ENCODE measurements at regions not wholly inside any gene's neighbourhood (a gene's known extent, or its start where the extent isn't known, plus 50 kb on each side); places are given as distances from the start of the nearest gene placed in this dataset.

- DNase-seq (ENCODE audit: extremely low read depth in 1 of 2, low read depth in 1 of 2): no peak
Measured at GRCh38 chr14:101065246-101065645, 161.7 kb upstream of the RTL1 start.

DNA sequence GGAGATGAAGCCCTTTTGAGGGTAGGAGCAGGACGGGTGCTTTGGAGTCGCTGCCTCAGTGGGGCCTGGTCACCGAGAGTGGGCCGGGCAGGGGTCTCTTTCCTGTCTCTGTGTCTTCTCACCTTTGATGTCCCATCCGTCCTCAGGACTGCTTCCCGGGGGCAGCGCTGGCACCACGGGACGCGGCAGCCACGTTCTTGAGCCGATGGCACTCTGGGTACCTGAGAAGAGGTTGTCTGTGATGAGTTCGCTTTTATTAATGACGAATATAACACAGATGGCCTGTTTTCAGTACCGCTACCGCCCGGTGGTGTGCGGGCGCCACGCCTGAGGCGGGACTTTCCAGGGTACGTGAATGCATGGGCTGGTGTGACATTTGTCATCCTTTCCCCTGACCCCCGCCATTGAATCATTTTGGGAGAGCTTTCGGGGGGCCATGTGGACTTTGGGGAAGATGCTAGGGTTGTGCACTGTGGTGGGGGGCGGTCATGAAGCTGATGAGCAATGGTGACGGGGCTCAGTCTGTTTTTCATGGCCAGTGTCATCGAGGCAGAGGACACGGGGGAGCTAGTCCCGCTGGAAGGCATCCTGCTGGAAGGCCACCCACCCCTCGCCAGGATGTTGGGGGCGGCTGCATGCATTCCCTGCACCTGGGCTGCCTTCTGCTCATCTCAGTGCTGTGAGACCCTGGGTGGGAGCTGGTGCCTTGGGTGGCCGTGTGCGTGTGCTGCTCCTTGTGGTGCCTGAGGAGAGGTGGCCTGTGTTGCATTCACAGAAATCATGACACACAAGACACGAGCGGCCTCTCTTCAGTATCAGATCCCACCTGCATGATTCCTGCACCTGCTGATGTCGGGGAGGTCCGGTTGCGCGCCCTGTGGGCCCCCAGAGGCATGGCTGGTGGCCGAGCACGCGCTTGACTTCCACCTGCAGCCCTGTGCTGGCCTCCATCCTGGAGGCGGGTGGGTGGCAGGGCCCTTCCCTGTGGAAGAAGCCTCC lies 162.5 kb upstream of the RTL1 start:
- DNase-seq (ENCODE audit: extremely low read depth in 1 of 2, low read depth in 1 of 2): no peak

DNA sequence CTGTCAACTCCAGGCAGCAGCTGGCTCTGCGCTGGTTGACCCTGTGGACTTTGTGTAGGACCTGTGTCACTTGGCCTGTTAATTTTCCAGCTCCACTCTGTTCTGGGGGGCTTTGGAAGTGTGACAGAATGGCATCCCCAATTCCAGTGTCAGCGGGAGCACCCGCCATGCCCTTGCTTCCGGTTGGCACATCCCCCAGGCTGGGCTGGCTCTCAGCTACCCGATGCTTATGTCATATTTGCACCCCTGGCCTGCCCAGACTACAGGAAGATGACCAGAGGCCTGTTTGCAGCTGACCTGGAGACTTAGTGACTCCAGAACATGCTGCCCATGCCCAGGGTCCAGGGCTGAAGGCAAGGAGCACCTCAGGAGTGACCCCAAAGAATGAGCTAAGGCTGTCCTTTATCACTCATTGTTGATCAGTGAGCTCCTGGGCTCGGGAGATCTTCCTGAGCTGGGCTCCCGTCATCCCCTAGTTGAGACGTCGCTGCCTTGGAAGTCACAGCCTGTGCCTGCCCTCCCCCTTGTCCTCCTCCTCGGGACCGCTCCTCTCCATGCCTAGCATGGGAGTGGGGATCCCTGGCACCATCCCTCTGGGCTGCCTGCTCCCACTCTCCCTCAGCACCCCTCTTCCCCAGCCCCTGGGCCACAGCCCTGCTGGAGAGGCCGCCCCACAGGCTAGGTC lies 163.4 kb upstream of the RTL1 start:
- no peak for DNase-seq (ENCODE audit: extremely low read depth in 1 of 2, low read depth in 1 of 2)

GRCh38 chr14:101068313-101069227 lies 165.0 kb upstream of the RTL1 start:
- no peak for DNase-seq (ENCODE audit: extremely low read depth in 1 of 2, low read depth in 1 of 2)

GRCh38 chr14:101069228-101069549 lies 165.7 kb upstream of the RTL1 start:
- DNase-seq (ENCODE audit: extremely low read depth in 1 of 2, low read depth in 1 of 2): no peak

- DNase-seq (ENCODE audit: extremely low read depth in 1 of 2, low read depth in 1 of 2): no peak
Measured at GRCh38 chr14:101069666-101070362, 166.3 kb upstream of the RTL1 start.

GRCh38 chr14:101070540-101071492 lies 167.3 kb upstream of the RTL1 start:
- no peak for DNase-seq (ENCODE audit: extremely low read depth in 1 of 2, low read depth in 1 of 2)

- DNase-seq (ENCODE audit: extremely low read depth in 1 of 2, low read depth in 1 of 2): no peak
Measured at GRCh38 chr14:101071493-101071906, 168.0 kb upstream of the RTL1 start.

DNA sequence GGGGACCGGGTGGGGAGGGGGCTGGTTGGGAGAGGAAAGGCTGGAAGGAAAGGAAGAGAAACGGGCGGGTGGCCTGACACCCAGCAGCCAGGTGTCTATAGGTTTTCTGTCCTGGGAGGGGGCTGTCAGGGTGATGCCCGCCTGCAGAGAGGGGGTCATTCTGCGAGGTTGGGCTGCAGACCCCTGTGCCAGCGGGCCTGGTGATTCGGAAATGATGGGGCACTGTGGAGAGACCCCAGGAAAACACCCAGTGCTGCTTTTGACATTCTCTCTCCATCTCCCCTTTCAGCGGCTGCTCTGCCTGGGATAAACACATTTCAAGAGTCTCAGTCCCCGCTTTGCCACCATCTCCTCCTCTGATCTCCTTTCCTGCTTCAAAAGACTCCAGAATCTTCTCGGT lies 168.5 kb upstream of the RTL1 start:
- DNase-seq (ENCODE audit: extremely low read depth in 1 of 2, low read depth in 1 of 2): no peak

- DNase-seq (ENCODE audit: extremely low read depth in 1 of 2, low read depth in 1 of 2): no peak
Measured at GRCh38 chr14:101072531-101072930, 169.0 kb upstream of the RTL1 start.

GRCh38 chr14:101072945-101073597 lies 169.5 kb upstream of the RTL1 start:
- no peak for DNase-seq (ENCODE audit: extremely low read depth in 1 of 2, low read depth in 1 of 2)

GRCh38 chr14:101073598-101073965 lies 170.1 kb upstream of the RTL1 start:
- no peak for DNase-seq (ENCODE audit: extremely low read depth in 1 of 2, low read depth in 1 of 2)

DNA sequence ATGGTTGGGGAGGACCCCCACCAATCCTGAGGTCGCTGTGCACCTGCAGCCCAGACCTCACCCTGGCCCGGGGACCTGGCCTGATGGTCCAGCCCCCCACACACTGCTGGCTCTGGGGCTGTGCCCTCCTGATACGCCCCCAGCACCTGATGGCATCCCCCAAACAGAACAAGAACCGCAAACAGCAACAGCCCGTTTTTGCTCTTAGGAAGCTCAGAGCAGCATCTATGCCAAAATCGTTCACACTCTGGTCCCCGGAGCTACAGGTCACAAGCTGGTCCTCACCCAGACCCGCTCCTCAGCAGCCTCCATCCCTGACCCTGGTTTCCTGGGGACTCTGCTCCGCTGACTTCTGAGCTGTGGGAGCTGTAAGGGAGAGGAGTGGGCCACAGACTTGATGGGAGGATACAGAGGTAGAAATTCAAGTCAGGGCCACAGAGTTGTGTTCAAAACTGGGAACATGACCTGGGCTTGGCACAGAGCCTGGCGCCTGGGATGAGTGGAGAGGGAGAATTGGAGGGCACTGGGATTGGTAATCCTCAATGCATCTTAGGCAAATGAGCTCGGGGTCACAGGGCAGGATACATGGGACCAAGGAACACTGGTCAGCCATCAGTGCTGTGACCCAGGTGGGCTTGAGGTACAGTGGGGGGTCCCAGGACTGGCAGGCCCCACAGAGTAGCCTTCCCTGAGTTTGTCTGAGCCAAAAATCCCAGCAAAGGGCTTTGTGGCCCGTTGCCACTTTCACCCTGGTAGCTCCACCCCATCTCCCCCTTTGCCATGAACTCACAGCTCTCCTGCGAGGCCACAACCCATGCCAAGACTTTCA lies 170.9 kb upstream of the RTL1 start:
- no peak for DNase-seq (ENCODE audit: extremely low read depth in 1 of 2, low read depth in 1 of 2)

- no peak for DNase-seq (ENCODE audit: extremely low read depth in 1 of 2, low read depth in 1 of 2)
Measured at GRCh38 chr14:101075025-101075800, 171.7 kb upstream of the RTL1 start.

DNA sequence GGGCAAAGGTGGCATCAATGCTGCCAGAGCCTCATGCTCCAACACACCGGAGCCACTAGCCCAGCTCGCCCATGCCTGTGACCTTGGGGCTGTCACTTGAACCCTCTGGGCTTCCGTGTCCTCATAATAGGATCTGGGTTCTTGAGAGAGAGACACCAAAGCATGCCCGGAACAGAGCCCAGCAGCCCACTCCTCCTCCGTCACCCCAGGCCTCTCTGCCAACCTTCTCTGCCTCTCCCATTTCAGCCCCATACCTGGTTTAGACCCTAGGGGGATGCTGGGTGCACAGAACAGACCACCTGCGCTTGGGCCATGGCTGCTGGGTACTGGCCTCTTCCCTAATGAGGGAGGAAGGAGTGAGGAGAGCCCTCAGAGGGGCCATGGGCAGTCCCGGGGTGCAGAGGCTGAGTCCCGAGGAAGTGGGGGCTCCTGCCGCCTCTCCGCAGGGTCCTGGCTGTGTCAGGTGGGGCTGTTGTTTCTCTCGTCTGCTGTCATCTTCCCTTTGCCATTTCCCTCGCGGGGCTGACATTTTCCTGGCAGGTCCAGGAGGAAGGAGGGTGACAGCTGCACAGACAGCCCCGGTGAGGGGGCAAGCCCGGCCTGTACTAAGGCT lies 172.4 kb upstream of the RTL1 start:
- DNase-seq (ENCODE audit: extremely low read depth in 1 of 2, low read depth in 1 of 2): no peak

DNA sequence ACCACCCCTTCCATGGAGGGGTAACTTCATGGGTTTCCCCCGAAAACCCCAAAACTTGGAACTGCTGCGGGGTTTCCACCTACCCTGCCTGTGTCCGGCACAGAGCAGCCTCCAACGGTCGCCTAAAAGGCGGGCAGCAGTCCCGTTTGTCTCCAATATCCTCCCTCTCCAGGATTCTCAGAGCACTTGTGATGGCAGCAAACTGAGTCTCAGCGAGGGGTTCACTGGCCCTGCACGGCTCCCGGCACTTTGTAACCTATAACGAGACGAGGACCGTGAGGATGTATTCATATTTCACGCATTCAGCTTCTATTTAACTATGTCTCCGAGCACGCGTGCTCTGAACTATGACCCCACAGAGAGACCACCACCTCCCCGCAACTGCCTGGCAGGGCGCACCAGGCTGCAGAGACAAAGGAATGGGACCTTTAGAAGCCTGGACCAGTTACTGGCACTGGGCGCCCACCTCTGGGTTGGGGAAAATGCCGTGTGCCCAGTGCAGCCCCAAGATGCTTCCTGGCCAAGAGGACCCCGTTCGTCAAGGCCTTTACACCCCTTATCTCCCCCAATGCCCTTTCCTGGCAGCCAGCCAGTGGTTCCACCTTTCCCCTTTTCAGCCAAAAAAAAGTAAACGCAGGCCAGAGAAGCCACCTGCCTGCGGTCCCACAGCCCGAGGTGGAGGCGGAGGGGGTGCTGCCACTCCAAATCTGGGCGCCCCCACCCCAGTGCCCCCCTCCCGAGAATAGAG lies 173.1 kb upstream of the RTL1 start:
- no peak for DNase-seq (ENCODE audit: extremely low read depth in 1 of 2, low read depth in 1 of 2)
